MM.1S (cell line): ENCODE measurements at regions not wholly inside any gene's neighbourhood (a gene's known extent, or its start where the extent isn't known, plus 50 kb on each side); places are given as distances from the start of the nearest gene placed in this dataset.

Experiments used
- DNase-seq: peaks from one replicate; pipeline ENCODE4 v3.0.0-alpha.2; 2015
- H2AFZ ChIP-seq: fragments of 300-600 bp; sonication (generic); 2 replicates; pipeline ENCODE4 v1.6.0; 2016; ENCODE audit warnings: antibody characterized with exemption, low read length
- H3F3A ChIP-seq: fragments of 300-600 bp; sonication (generic); 2 replicates; pipeline ENCODE4 v1.6.1; 2016; ENCODE audit warnings: mild to moderate bottlenecking, antibody characterized with exemption, low read length, moderate library complexity, mixed read lengths; ENCODE audit not compliant: insufficient read depth
- H3K27ac ChIP-seq: fragments of 300-600 bp; sonication (generic); 2 replicates; pipeline ENCODE4 v1.5.1; 2016; ENCODE audit warnings: mild to moderate bottlenecking, low read length
- H3K27me3 ChIP-seq: fragments of 300-600 bp; sonication (generic); replicated peaks from 2 replicates; pipeline ENCODE4 v1.6.0; 2016; ENCODE audit warnings: low read length; ENCODE audit not compliant: insufficient read depth
- H3K36me3 ChIP-seq: fragments of 300-600 bp; sonication (generic); replicated peaks from 2 replicates; pipeline ENCODE4 v1.6.1; 2016; ENCODE audit warnings: mild to moderate bottlenecking, low read length, mixed read lengths; ENCODE audit not compliant: insufficient read depth
- H3K4me1 ChIP-seq: fragments of 300-600 bp; sonication (generic); 2 replicates; pipeline ENCODE4 v1.6.1; 2016; ENCODE audit warnings: low read length, mixed read lengths
- H3K4me2 ChIP-seq: fragments of 300-600 bp; sonication (generic); 2 replicates; pipeline ENCODE4 v1.6.0; 2016; ENCODE audit warnings: low read depth, low read length
- H3K4me3 ChIP-seq: fragments of 300-600 bp; sonication (generic); 2 replicates; pipeline ENCODE4 v1.5.1; 2016; ENCODE audit warnings: low read length, mixed read lengths
- H3K79me2 ChIP-seq: fragments of 300-600 bp; sonication (generic); 2 replicates; pipeline ENCODE4 v1.6.1; 2016; ENCODE audit warnings: mixed run types, low read length, mixed read lengths
- H3K9ac ChIP-seq: fragments of 300-600 bp; sonication (generic); 2 replicates; pipeline ENCODE4 v1.6.1; 2016; ENCODE audit warnings: low read length, mixed read lengths
- H3K9me2 ChIP-seq: fragments of 300-600 bp; sonication (generic); replicated peaks from 2 replicates; pipeline ENCODE4 v1.6.1; 2016; ENCODE audit warnings: mild to moderate bottlenecking, low read length, mixed read lengths; ENCODE audit not compliant: insufficient read depth
- H3K9me3 ChIP-seq: fragments of 300-600 bp; sonication (generic); replicated peaks from 2 replicates; pipeline ENCODE4 v1.6.1; 2016; ENCODE audit warnings: mild to moderate bottlenecking, low read length, mixed read lengths; ENCODE audit not compliant: insufficient read depth
- H4K20me1 ChIP-seq: fragments of 300-600 bp; sonication (generic); 2 replicates; pipeline ENCODE4 v1.6.1; 2016; ENCODE audit warnings: mild to moderate bottlenecking, low read length, moderate library complexity, mixed read lengths; ENCODE audit not compliant: insufficient read depth
- CTCF ChIP-seq: fragments of 300-600 bp; sonication (generic); IDR thresholded peaks from 2 replicates; pipeline ENCODE4 v1.5.1; 2016; ENCODE audit warnings: antibody characterized with exemption, low read length, mixed read lengths
- EZH2 ChIP-seq: fragments of 300-600 bp; sonication (generic); optimal IDR thresholded peaks from 2 replicates; pipeline ENCODE3; 2017; ENCODE audit warnings: low read depth, mild to moderate bottlenecking, antibody characterized with exemption, low read length, mixed read lengths
- EZH2phosphoT487 ChIP-seq: fragments of 300-600 bp; sonication (generic); IDR thresholded peaks from 2 replicates; pipeline ENCODE4 v1.6.1; 2018; ENCODE audit warnings: antibody characterized with exemption, low read length

GRCh38 chr18:7390731-7391492 is 160.0 kb downstream of the LRRC30 start:
- no peaks in the 10 kb centered on the region for H3K9me2 ChIP-seq
- H3F3A ChIP-seq, result no peaks in the 10 kb centered on the region
- no peak for DNase-seq
- H3K36me3 ChIP-seq, result no peaks in the 10 kb centered on the region
- no peak overlapping the region for H3K27ac ChIP-seq
- H2AFZ ChIP-seq, result no peak overlapping the region
- H3K9me3 ChIP-seq, result no peaks in the 10 kb centered on the region
- no peak overlapping the region for H3K4me2 ChIP-seq
- H3K9ac ChIP-seq, result no peak overlapping the region
- H3K79me2 ChIP-seq, result no peaks in the 10 kb centered on the region
- H3K27me3 ChIP-seq, result no peaks in the 10 kb centered on the region
- TF ChIP-seq EZH2 (no peak), CTCF (no peak), EZH2phosphoT487 (no peak)
- no peaks in the 10 kb centered on the region for H4K20me1 ChIP-seq
- H3K4me1 ChIP-seq, result no peaks in the 10 kb centered on the region
- no peak overlapping the region for H3K4me3 ChIP-seq

GRCh38 chr18:7393080-7393479 is 162.2 kb downstream of the LRRC30 start:
- Histone ChIP-seq H3K27me3 (no peaks in the 10 kb centered on the region), H3K79me2 (no peaks in the 10 kb centered on the region), H3K4me2 (no peak overlapping the region), H3K4me3 (no peak overlapping the region), H3K9ac (no peak overlapping the region), H3F3A (no peaks in the 10 kb centered on the region), H2AFZ (no peak overlapping the region), H4K20me1 (no peaks in the 10 kb centered on the region), H3K27ac (no peak overlapping the region), H3K9me2 (no peaks in the 10 kb centered on the region), H3K4me1 (no peaks in the 10 kb centered on the region), H3K36me3 (no peaks in the 10 kb centered on the region), H3K9me3 (no peaks in the 10 kb centered on the region)
- TF ChIP-seq EZH2phosphoT487, result no peak
- no peak for TF ChIP-seq CTCF
- TF ChIP-seq EZH2, result no peak
- DNase-seq, result no peak

DNA sequence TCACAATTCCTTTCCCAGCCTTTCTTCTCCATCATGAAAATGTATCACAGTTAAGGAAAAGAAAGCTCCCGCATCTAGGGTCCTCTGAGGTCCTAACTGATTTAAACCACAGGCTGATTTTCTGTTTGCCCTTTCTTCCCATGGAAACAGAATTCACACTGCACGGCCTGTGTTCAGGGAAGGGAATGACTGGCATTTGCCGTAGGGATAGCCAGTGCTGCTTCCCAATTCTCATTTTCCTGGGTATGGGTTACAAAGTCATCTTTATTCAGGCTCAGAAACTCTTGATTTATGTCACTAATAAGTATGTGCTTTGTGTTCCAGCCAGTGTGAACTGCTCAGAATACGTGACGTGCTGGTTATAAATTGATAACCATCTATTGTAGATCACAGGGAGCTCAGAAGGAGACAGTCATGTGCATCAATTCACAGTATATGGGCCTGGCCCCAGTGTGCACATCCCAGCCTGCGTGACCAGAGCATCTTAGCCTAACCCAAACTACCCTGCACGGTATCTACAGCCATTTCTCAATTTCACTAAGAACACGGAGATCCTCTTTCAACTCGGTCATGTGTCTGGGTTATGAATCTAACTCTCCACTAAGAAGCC is 163.3 kb downstream of the LRRC30 start:
- DNase-seq, result no peak
- H2AFZ ChIP-seq, result no peak overlapping the region
- H3K9me3 ChIP-seq, result no peaks in the 10 kb centered on the region
- no peaks in the 10 kb centered on the region for H4K20me1 ChIP-seq
- no peak overlapping the region for H3K4me2 ChIP-seq
- H3K27ac ChIP-seq, result no peak overlapping the region
- H3K4me1 ChIP-seq, result no peaks in the 10 kb centered on the region
- H3K36me3 ChIP-seq, result no peaks in the 10 kb centered on the region
- TF ChIP-seq CTCF (no peak), EZH2 (no peak), EZH2phosphoT487 (no peak)
- no peaks in the 10 kb centered on the region for H3K79me2 ChIP-seq
- no peak overlapping the region for H3K9ac ChIP-seq
- H3K4me3 ChIP-seq, result no peak overlapping the region
- H3F3A ChIP-seq, result no peaks in the 10 kb centered on the region
- no peaks in the 10 kb centered on the region for H3K9me2 ChIP-seq
- no peaks in the 10 kb centered on the region for H3K27me3 ChIP-seq
